ENCODE measurements at regions not wholly inside any gene's neighbourhood (a gene's known extent, or its start where the extent isn't known, plus 50 kb on each side); places are given as distances from the start of the nearest gene placed in this dataset.
"Not testable (repeated sequence)": the region's sequence is repeated elsewhere in the genome, so short reads cannot be mapped to it uniquely, and the experiment has no call there.

DNA sequence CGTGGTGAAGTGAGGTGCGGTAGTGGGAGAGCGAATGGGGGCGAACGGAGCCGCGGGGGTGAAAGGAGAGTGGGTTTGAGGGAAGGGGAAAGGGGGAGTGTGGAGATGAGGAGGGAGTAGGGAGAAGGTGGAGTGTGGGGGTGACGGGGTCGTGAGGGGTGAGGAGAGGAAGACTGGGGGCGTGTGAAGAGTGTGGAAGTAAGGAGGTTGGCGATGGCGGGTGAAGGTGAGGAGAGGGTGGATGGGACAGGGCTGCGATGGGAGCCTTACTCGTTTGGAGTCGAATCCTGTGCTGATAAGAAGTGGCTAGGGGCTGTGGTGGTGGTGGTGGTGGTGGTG is 93.2 kb upstream of the FAM153A start:
- peak; percentile 4 for DNase-seq (ENCODE audit: low read depth)
- peak overlapping the region; percentile 52 for H3K4me3 ChIP-seq (replicated peaks; ENCODE audit: low read depth, low read length)

DNA sequence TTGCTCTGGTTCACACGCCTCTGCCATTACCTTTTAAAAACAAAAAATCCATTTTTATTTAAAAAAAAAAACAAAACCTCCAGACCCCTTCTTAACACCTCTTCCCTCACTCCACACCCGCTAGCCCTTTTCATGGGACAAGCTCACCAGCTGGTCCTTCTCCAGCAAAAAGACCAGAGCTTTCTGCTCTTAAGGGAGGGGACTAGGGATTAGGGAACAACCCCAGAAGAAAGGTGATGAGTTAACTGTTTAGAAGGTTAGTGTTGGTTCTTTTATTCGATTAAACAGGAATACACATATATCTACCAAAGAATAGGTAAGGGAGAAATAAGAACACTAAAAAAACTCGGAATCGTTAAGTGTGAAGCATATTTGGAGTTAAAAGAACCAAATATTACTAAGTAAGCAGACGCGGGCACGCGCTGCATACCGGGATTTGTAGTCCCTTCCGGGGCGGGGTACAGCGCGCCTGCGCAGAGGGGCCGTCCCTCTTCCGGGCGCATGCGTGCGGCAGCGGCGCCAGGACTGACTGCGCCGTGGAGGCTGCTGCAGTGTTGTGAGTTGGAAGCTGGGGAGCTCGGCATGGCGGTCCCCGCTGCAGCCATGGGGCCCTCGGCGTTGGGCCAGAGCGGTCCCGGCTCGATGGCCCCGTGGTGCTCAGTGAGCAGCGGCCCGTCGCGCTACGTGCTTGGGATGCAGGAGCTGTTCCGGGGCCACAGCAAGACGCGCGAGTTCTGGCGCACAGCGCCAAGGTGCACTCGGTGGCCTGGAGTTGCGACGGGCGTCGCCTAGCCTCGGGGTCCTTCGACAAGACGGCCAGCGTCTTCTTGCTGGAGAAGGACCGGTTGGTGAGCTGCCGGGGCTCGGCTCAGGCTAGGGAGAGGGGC is 92.6 kb upstream of the FAM153A start:
- peak overlapping the region; percentile 51 for H3K4me3 ChIP-seq (replicated peaks; ENCODE audit: low read depth, low read length)
- DNase-seq (ENCODE audit: low read depth): peak; percentile 1

DNA sequence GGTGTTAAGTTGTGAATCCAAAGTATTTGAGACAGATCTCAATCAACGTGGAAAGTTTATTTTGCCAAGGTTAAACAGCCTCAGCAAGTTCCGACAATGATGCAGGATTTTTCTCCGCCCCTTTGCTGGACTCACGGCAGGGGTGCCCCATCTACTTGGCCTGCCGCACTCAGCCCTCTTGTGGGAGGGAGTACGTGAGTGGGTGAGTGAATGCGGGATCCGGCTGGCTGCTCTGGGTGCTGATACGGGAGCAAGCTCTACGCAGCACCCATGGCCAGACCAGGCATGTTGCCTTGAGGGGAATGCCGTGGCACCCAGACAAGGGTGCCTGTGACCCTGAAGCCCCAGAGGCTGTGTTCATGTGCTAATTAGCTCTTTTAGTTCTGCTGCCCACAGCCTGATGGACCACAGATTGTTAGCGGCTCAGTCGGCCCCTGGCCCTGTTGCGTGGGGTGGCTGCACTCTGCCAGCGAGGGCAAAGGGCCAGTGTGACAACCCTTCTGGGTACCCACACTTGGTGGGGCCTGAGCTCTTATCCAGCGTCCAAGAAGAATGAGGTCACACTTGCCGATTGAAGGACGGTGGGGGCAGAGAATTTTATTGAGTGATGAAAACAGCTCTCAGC is 81.2 kb upstream of the FAM153A start:
- not testable (repeated sequence) for H3K4me3 ChIP-seq (replicated peaks; ENCODE audit: low read depth, low read length); DNase-seq (ENCODE audit: low read depth)

DNA sequence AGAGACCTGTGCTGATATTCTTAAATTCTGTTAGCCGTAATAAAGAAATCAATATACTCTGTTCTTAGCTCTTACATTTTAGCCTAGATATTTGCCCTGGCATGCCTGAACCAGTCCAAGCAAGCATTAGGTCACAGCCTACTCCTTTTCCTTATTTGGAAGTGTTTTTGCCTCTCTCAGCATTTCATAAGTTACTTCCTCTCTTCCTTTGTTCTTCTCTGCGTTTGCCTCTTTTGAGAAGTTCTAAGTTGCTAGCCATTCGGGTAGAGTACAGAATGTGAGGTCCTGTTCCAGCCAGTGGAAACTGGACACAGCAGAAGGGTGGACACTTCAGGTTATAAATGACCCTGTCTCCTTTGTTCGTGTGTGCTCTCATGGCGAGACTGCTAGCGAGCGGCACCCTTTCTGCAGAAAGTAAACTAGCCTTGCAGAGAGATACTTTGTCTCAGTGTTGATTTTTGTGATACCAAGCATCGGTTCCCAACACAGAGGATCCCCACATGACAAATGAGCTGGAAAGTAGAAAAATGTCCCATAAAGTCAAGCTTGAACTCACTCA is 75.0 kb upstream of the FAM153A start:
- not testable (repeated sequence) for DNase-seq (ENCODE audit: low read depth)

DNA sequence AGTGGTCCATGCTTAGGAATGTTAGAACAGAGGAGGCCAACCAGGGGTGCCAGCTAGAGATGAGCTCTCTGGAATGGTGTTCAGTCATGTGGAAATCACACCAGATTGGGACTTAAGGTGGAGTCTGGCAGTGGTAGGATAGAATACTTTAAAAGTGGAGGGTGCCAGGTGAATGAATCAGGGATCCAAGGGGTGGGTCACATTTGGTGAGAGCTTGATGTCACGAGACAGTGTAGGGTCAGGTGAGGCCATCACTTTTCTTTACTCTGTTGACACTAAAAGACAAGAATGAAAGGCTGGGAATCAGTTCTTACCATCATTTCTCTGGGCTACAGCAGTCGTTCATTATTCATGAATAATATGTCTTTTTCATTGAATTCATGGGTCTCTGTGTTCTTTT is 73.8 kb upstream of the FAM153A start:
- not testable (repeated sequence) for H3K4me3 ChIP-seq (replicated peaks; ENCODE audit: low read depth, low read length); DNase-seq (ENCODE audit: low read depth)

More for the DNA sequence above, 75.0 kb upstream of the FAM153A start:
- H3K4me3 ChIP-seq (replicated peaks; ENCODE audit: low read depth, low read length): not testable (repeated sequence)

DNA sequence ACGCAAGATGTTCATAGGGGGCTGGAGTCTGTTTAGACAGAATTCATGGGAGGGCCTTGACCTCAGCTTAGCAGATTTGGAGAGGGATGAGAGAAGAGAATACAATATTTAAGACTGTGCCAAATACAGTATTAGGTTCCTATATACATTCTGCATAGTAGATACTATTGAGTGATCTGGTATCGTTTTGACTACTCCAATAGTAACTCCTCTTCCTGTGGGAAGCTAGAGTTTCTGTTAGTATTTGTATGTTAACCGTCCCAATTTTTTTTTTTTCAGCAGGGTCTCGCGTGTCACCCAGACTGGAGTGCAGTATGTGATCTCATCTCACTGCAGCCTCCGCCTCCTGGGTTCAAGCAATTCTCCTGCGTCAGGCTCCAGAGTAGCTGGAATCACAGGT is 65.2 kb upstream of the FAM153A start:
- DNase-seq (ENCODE audit: low read depth); H3K4me3 ChIP-seq (replicated peaks; ENCODE audit: low read depth, low read length): not testable (repeated sequence)

DNA sequence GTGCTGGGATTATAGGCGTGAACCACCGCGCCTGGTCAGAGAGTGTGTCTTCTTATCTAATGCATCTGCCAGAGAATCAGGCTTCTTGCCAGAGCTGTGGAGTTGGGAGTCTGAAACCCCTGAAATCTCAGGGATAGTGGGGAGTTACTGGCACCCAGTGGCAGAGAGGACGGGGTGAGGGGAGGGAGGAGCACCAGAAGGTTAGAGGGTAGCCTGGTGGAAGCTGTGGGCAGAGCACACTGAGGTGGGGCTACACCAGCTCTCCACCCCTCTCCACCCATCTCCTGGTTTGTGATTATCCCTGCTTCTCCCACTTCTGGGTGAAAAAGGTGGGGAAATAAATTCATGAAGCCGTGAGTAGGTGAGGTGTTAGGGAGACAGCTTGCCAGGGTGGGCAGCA is 63.9 kb upstream of the FAM153A start:
- not testable (repeated sequence) for DNase-seq (ENCODE audit: low read depth); H3K4me3 ChIP-seq (replicated peaks; ENCODE audit: low read depth, low read length)

DNA sequence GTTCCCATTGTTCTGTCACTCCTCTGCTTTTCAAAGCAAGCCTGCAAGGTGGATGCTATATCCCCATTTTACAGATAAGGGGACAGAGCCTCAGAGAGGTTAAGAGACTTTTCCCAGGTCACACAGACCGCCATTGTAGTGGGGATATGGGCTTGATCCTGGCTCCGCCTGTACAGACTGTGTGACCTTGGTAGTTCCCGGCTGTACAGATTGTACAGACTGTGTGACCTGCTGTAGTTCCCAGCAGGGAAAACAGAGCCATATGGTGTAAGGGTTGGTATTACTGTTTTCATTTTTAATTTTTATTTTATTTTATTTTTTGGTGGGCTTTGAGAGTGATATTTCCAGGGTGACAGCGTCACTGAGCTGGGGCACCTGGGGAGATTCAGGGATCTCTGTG is 63.2 kb upstream of the FAM153A start:
- H3K4me3 ChIP-seq (replicated peaks; ENCODE audit: low read depth, low read length); DNase-seq (ENCODE audit: low read depth): not testable (repeated sequence)

DNA sequence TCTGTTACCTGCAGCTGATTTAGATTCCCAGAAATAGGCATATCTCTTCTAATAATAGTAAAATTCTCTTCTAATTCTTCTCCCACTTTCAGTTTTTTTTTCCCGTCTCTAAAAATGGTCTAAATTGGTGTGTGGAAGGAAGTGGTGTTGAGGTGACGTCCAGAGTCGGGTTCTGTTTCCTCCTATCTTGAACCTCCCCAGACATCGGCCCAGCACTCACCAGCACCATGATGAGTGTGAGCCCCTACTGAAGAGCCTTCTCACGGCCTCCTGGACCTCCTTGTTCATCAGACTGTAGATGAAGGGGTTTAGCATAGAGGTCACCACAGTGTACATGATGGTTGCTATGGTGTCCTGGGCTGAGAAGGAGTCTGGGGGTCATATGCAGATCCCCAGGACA is 53.5 kb upstream of the FAM153A start:
- not testable (repeated sequence) for H3K4me3 ChIP-seq (replicated peaks; ENCODE audit: low read depth, low read length); DNase-seq (ENCODE audit: low read depth)

All from fibroblast of pulmonary artery (primary cell).